Ishikawa (cell line): ENCODE measurements at regions not wholly inside any gene's neighbourhood (a gene's known extent, or its start where the extent isn't known, plus 50 kb on each side); places are given as distances from the start of the nearest gene placed in this dataset.
A peak's percentile ranks its signal among the peaks of the same experiment; 100 is the strongest.

ENCODE experiments used
- CEBPB ChIP-seq: IDR thresholded peaks from 2 replicates; pipeline ENCODE4 v1.6.1; 2012
- CREB1 ChIP-seq: IDR thresholded peaks from 2 replicates; pipeline ENCODE4 v1.6.1; 2012; ENCODE audit warnings: low read depth
- EGR1 ChIP-seq: IDR thresholded peaks from 2 replicates; pipeline ENCODE4 v1.6.1; 2012
- EP300 ChIP-seq: IDR thresholded peaks from 2 replicates; pipeline ENCODE4 v1.6.1; 2012; ENCODE audit warnings: borderline replicate concordance
- FOXM1 ChIP-seq: IDR thresholded peaks from 2 replicates; pipeline ENCODE4 v1.6.1; 2012; ENCODE audit warnings: low read depth, borderline replicate concordance
- NFIC ChIP-seq: IDR thresholded peaks from 2 replicates; pipeline ENCODE4 v1.6.1; 2012
- RAD21 ChIP-seq: IDR thresholded peaks from 2 replicates; pipeline ENCODE4 v1.6.1; 2012; ENCODE audit warnings: low read depth
- TAF1 ChIP-seq: IDR thresholded peaks from 2 replicates; pipeline ENCODE4 v1.6.1; 2012; ENCODE audit warnings: low read depth, mild to moderate bottlenecking
- TCF12 ChIP-seq: IDR thresholded peaks from 2 replicates; pipeline ENCODE4 v1.6.1; 2012; ENCODE audit warnings: low read depth
- TEAD4 ChIP-seq: IDR thresholded peaks from 2 replicates; pipeline ENCODE4 v1.6.1; 2012
- YY1 ChIP-seq: IDR thresholded peaks from 2 replicates; pipeline ENCODE4 v1.6.1; 2012; ENCODE audit warnings: low read depth
- ZBTB7A ChIP-seq: IDR thresholded peaks from 2 replicates; pipeline ENCODE4 v1.6.1; 2012; ENCODE audit warnings: low read depth
- TF ChIP-seq, protein P1 (sequence below): IDR thresholded peaks from 2 replicates; pipeline ENCODE4 v1.6.1; 2012; ENCODE audit warnings: low read depth, mild to moderate bottlenecking
- TF ChIP-seq, protein P2 (sequence below): IDR thresholded peaks from 2 replicates; pipeline ENCODE4 v1.6.1; 2012
- TF ChIP-seq, protein P3 (sequence below): IDR thresholded peaks from 2 replicates; pipeline ENCODE4 v1.6.1; 2012

DNA sequence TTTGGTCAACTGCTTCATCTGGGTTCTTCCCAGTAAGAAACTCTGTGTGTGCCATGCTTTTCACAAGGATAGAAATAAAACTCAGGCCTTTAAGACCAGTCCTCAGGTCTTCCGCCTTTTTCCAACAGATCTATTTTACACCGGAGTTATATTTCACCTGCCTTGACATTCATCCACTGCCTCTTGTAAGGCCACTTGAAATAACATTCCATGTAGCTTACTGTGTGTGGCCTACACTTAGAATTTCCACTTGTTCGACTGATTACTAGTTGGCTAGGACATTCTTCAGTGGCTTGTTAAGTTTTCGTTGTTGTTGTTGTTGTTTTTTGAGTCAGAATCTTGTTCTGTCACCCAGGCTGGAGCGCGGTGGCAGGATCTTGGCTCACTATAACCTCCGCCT is 92.8 kb upstream of the UNC5C start:
- TF ChIP-seq RAD21 (no peak), TAF1 (no peak), YY1 (no peak), TEAD4 (no peak), CREB1 (no peak), ZBTB7A (no peak), TCF12 (no peak), FOXM1 (no peak)

DNA sequence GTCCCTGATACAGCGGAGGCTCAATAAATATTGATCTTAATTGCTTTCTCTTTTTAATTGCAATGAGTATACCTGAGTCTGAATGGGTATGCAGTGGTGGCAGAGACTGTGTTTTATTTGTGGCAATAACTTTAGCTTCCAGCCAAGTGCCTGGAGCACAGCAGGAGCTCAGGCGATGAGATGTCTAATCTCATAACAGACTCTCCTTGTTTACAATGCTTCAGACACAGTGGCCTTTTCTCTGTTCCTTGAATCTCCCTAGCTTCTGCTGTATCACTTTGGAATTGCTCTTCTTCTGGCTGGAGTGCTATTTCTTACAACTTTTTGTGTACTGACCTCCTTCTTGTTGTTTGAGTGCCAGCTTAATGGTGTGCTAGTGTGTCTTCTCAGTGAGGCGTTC is 91.5 kb upstream of the UNC5C start:
- TF ChIP-seq TEAD4 (no peak), TAF1 (no peak), FOXM1 (no peak), CREB1 (no peak), EP300 (no peak), NFIC (no peak), YY1 (no peak), CEBPB (no peak), EGR1 (no peak), RAD21 (no peak), TCF12 (no peak)
- TF ChIP-seq, protein P1, sequence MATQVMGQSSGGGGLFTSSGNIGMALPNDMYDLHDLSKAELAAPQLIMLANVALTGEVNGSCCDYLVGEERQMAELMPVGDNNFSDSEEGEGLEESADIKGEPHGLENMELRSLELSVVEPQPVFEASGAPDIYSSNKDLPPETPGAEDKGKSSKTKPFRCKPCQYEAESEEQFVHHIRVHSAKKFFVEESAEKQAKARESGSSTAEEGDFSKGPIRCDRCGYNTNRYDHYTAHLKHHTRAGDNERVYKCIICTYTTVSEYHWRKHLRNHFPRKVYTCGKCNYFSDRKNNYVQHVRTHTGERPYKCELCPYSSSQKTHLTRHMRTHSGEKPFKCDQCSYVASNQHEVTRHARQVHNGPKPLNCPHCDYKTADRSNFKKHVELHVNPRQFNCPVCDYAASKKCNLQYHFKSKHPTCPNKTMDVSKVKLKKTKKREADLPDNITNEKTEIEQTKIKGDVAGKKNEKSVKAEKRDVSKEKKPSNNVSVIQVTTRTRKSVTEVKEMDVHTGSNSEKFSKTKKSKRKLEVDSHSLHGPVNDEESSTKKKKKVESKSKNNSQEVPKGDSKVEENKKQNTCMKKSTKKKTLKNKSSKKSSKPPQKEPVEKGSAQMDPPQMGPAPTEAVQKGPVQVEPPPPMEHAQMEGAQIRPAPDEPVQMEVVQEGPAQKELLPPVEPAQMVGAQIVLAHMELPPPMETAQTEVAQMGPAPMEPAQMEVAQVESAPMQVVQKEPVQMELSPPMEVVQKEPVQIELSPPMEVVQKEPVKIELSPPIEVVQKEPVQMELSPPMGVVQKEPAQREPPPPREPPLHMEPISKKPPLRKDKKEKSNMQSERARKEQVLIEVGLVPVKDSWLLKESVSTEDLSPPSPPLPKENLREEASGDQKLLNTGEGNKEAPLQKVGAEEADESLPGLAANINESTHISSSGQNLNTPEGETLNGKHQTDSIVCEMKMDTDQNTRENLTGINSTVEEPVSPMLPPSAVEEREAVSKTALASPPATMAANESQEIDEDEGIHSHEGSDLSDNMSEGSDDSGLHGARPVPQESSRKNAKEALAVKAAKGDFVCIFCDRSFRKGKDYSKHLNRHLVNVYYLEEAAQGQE: no peak
- TF ChIP-seq, protein P2, sequence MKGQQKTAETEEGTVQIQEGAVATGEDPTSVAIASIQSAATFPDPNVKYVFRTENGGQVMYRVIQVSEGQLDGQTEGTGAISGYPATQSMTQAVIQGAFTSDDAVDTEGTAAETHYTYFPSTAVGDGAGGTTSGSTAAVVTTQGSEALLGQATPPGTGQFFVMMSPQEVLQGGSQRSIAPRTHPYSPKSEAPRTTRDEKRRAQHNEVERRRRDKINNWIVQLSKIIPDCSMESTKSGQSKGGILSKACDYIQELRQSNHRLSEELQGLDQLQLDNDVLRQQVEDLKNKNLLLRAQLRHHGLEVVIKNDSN: no peak

DNA sequence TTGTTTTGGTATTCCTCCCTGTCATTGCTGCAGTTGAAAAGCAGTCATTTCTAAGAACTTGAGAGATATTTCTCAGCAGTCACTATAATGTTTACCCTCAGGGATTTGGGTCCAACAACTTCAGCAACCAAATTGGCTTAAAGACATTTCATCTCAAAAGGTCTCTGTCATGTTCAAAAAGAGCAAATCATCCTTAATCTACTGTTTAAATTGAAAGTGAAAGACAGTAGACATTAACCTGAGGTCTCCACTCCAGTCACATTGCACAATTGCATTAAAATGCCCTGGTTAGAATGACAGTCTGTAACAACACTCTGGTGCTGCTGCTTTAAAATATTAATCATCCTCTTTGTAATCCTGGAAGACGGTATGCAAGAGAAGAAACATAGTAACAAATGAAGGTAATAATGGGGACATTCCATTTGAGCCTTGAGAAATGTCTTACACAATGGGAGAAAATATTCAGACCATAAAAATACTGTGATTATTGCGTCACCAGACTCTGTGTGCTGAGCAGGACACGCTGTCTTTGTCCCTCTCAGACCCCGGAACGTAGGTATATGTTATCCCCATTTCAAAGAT is 90.2 kb upstream of the UNC5C start:
- TF ChIP-seq, protein P3, sequence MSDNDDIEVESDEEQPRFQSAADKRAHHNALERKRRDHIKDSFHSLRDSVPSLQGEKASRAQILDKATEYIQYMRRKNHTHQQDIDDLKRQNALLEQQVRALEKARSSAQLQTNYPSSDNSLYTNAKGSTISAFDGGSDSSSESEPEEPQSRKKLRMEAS: no peak
- TF ChIP-seq CEBPB (peak; percentile 84), YY1 (no peak)

DNA sequence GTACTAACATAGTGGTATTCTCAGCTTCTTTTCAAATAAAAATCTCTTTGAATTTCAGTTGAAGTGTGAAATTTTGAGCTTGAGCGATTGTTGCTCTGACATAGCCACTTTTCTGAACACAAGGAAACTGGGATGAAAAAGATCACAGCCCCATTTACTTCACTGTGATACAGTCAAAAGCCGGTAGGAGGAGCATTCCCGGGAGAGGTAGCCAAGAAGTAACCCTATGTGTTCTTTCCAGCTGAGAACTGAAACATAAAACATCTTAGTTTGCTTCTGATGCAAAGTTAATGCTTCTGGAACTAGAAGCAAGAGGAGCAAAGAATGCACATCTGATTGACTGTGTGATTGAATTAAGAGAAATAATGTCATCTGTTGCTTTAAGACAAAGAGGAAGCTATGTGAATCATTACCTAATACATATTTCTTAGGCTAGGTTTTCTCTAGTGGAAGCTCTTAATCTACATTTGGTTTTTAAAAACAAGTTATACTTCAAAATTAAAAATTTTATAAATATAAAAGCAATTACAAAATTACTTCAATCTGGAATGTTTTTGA is 88.3 kb upstream of the UNC5C start:
- TF ChIP-seq NFIC: 0 out of 2 replicates have a peak, but pooled peaks have one; percentile 13
- TF ChIP-seq RAD21: peak; percentile 28; the same call in 1 of the 2 replicates
- no peak for TF ChIP-seq EP300
- no peak for TF ChIP-seq TAF1

DNA sequence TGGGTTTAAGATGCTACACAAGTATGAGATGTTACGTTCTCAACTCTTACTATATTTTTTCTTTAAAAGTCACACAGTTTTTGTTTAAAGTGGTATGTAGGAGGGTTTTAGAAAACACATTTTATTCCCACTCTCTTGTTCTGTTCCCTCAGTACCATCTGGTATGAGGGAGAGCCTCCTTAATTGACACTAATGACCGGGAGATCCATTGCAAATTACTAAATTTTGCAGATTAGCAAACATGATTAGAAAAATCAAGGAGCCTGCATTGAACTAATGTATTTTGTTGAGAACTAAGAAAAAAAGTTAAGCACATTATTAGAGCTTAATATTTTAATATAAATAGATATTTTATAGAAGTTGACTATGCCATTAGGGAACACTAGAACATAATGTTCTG is 87.3 kb upstream of the UNC5C start:
- TF ChIP-seq EGR1 (no peak), TCF12 (no peak)

DNA sequence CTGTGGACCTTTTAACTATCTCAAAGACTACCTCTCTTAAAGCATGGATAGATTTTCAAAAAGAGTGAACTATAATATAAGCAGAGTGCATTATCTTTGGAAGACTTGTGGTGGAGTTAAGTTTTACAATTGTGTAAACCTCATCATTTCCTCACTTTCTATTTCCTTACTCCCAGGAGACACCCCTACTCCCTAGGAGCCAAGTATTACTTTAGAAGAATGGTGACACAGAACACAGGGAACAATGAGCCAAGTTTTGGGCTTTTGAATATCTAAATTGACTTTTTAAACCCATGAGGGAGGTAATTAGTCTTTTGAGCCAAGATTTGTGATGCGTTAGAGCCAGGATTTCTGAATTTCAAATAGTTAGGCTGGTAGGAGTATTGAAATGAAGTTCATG is 78.9 kb upstream of the UNC5C start:
- TF ChIP-seq FOXM1 (no peak), NFIC (no peak), RAD21 (no peak), CREB1 (no peak), TCF12 (no peak), TEAD4 (no peak), ZBTB7A (no peak), CEBPB (no peak), TAF1 (no peak), EP300 (no peak), EGR1 (no peak), YY1 (no peak)
- TF ChIP-seq, protein P1: no peak
- TF ChIP-seq, protein P2: no peak
- TF ChIP-seq, protein P3: no peak
